ENCODE measurements at regions not wholly inside any gene's neighbourhood (a gene's known extent, or its start where the extent isn't known, plus 50 kb on each side); places are given as distances from the start of the nearest gene placed in this dataset.

DNA sequence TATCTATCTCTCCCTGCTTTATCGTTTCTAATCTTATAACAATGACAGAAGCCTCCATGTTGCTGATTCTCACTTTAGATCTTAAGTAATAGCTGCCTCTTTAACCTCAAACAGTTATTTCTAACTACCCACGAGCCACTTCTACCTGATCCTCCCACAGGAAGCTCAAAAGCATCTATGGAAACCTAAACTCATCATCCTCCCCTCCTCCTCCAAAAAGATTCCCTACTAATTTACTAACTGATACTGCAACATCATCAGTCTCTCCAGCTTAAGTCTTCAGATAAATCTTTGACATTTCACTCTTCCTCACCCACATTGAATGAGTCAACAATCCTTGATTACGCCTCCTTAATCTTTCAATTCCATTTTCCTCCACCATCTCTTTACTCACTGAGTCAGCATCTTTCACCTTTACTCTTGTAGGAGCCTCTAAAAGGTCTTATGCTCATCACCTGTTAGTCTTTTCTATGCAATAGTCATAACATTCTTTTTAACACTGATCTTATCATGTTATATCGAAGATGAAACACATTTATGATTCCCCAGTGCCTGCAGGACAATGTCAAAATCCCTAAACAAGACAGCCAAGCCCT, 526.7 kb upstream of the CDH4 start:
- FAIRE-seq: no peak

GRCh38 chr20:60727425-60727824, 524.6 kb upstream of the CDH4 start:
- no peak for FAIRE-seq

GRCh38 chr20:60728705-60729104, 523.4 kb upstream of the CDH4 start:
- no peak for FAIRE-seq

- no peak for FAIRE-seq
These were observed 522.7 kb upstream of the CDH4 start for GRCh38 chr20:60729135-60729900.

DNA sequence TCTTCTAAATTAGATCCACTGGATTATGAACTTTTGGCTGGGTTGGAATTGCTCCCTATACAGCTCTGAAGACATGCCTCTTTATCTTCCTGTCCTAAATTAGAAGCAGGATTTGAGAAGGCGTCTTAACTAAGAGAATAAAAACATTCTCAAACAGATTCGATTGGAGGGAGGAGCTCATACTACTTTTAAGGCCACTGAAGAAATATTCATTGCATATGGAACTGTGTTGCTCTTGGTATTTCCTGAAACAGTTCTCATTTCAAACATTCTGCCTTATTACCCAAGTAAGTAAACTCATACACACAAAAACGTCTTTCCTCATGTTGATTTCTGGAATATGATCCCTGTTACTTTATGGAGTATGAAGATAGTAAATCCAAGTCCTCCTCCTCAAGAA, 519.7 kb upstream of the CDH4 start:
- no peak for FAIRE-seq

DNA sequence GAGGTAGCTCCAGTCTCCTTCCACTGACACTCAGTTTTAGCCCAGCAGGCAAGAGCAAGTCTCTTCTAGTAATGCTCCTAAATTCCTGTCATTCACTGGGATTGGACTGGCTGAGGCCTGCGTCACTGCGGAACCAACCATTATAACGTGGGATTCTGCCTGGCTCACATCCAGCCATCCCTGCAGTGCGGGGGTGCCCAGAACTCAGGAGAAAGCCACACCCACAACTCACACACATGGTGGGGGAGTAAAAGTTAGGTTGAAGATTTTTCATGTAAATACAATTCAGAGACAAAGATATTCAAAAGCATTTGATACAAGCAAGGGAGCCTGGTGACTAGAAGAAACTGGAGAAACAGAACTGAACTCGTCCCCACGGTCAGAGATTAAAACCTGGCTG, 504.0 kb upstream of the CDH4 start:
- no peak for FAIRE-seq

GRCh38 chr20:60749804-60750602, 502.1 kb upstream of the CDH4 start:
- no peak for FAIRE-seq

GRCh38 chr20:60750909-60751308, 501.2 kb upstream of the CDH4 start:
- FAIRE-seq: no peak

DNA sequence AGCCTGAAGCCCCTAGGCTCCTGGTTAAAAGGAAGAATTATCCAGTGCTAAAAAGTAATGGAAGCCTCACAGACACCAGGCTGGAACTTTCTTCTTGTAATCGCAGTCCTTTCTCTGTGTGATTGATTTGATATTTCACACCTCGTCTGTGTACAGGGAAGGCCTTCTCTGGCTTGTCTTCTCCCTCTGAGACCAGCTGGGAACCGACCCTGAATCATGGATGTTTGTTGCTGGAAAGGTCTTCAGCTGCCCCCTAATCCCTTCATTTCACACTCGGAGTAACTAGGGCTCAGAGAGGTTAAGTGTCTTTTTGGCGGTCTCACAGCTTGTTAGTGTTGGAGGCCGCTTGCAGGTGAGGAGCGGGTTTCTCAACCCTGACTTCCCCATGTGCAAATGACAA, 500.2 kb upstream of the CDH4 start:
- FAIRE-seq: no peak

GRCh38 chr20:60752741-60753420, 499.2 kb upstream of the CDH4 start:
- FAIRE-seq: no peak

- FAIRE-seq: no peak
These were observed 497.2 kb upstream of the CDH4 start for GRCh38 chr20:60754856-60755255.

- no peak for FAIRE-seq
These were observed 492.4 kb upstream of the CDH4 start for GRCh38 chr20:60759651-60760050.

DNA sequence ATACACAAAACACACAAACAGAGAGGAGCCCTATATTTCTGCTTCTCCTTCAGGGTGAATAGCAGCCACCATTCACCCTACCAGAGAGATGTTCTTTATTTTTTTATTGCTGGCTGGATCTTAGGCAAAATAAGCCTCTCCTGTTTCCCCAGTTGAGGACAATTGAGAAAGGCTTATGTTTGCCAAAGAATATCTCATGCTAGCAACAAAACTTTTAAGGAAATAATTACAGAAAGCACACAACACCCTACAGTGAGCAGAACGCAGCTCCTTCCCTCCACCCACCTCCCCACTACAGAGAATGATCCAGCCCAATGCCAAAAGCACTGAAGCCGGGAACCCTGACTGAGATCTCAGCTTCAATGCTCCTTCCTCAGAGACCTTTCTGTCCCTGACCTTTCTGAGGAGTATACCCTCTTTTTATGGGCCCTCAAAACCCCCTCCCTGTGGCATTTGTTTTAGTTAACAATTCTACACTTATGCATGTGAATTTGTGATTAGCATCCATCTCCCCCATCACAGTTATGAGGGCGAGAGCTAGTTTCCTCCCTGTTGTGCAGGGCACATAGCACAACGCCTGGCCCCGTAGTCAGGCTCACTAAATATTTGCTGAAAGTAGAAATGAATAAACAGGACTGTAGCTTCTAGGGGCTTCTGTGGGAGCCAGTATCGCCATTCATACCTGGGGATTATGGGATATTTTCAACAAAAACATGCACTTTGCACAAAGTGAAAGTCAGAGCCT, 491.6 kb upstream of the CDH4 start:
- FAIRE-seq: no peak

- no peak for FAIRE-seq
These were observed 491.0 kb upstream of the CDH4 start for GRCh38 chr20:60761056-60761455.

DNA sequence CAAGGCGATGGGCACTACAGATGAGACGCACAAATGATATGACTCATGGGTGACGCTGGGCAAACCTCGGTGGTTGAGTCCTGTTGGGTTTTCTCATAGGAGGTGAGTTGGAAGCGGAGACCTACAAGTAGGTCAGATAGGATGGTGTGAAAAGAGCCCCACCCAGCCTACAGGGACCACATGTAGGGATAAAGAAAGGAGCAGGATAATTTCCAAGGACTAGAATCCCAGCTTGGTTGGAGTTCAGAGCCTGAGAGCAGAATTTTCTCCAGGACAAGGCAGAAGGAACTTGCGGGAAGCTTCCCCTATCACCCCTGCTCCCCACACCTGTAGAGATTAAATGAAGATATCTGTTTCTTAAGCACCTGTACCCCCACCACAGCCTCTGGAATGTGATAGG, 489.7 kb upstream of the CDH4 start:
- no peak for FAIRE-seq

DNA sequence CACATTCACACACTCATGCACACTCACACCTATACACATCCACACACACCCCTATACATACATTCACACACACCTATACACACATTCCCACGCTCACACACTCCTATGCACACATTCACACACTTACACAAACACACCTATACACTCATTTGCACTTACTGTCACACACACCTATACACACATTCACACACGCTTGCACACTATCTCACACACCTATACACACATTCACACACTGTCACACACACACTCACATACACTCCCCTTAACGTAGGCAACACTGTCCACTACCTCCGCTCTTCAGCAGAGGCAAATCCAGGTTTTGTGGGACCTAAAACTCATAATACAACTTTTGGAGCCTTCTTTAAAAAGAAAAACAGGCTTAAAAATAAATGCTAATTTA, 487.7 kb upstream of the CDH4 start:
- FAIRE-seq: no peak

DNA sequence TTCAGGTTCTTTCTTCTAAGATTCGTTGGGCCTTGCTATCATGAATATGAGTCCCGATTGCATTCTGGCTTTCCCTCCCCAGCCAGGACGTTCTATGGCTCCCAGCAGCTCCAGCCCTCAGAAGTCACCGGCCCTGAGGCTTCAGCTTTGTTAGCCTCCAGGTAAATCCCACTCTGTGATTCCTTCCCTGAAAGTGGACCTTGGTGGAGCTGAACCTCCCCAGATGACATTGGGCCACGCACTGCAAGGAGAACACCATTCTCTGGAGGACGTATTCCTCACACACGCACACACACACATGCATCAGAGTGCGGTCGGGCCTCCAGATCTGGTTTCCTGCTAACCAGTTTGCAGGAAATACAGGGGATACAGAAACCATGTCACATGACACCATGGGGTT, 487.3 kb upstream of the CDH4 start:
- no peak for FAIRE-seq

DNA sequence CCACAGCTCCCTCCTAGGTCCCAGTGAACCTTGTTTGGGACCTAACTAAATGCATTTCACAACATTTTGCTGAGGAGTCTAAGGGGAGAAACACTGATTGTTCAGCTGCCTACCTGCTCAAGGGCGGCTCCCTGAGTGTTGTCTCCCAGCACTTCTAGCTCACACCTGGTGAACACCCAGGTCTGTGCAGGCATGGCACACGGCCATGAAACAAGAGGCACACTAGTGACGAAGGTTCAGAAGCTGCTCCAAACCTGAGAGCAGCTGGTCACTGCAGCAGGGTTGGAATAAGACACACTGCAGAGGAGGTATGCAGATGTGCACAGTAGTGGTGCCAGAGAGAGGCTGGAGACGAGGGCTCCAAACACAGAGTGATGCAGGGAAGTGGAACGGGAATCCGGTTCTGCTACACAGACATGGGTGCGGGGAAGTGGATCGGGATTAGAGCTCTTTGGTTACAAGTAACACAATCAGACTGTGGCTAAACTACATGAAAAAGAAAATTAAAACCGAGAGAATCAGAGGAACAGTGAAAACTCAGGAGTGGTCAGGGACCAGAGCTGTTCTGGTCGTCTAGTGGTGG, 486.1 kb upstream of the CDH4 start:
- FAIRE-seq: no peak

- no peak for FAIRE-seq
These were observed 483.8 kb upstream of the CDH4 start for GRCh38 chr20:60768216-60768615.

- no peak for FAIRE-seq
These were observed 471.6 kb upstream of the CDH4 start for GRCh38 chr20:60780388-60781025.

- no peak for FAIRE-seq
These were observed 469.0 kb upstream of the CDH4 start for GRCh38 chr20:60782959-60783625.
